HepG2 (cell line): ENCODE measurements at regions not wholly inside any gene's neighbourhood (a gene's known extent, or its start where the extent isn't known, plus 50 kb on each side); places are given as distances from the start of the nearest gene placed in this dataset.

ENCODE experiments used
- ATAC-seq: fragments of 200-7000 bp; cut with Tn5 transposase; 3 replicates; pipeline ENCODE4 v1.9.1; 2020; ENCODE audit warnings: mild to moderate bottlenecking, moderate library complexity
- BruUV-seq: library from RNA; stranded (reverse); fragments of 400-500 nt; replicated peaks from 2 replicates; lab custom pipeline; 2021; lab: Mats Ljungman, UMichigan
- CTCF ChIA-PET: fragments of 300-600 bp; formaldehyde crosslinking; extraction: SDS; loops from one replicate; lab custom pipeline; 2021; ENCODE audit warnings: low total read pairs, inconsistent platforms, low intra/inter-chr PET ratio; lab: Yijun Ruan, JAX
- POLR2A ChIA-PET: fragments of 350-600 bp; sonication (Branson Sonifier 250); formaldehyde crosslinking; loops from one replicate; lab custom pipeline; 2020; ENCODE audit warnings: antibody characterized with exemption, inconsistent platforms; lab: Yijun Ruan, JAX
- DNase-seq: peaks from one replicate; pipeline ENCODE4 v3.0.0-alpha.2; 2015; ENCODE audit warnings: low spot score
- FAIRE-seq: peaks from 3 replicates; lab custom pipeline; 2011; peaks lifted over from hg19 to GRCh38; lab: Jason Lieb, UNC
- H2AFZ ChIP-seq: one replicate; pipeline ENCODE4 v1.6.1; 2011; ENCODE audit warnings: low read length, inconsistent platforms
- H3K27ac ChIP-seq: fragments of 300-600 bp; 3 replicates; pipeline ENCODE4 v1.8.0; 2011; ENCODE audit warnings: mixed run types, mild to moderate bottlenecking, mixed read lengths, low read length, inconsistent platforms; ENCODE audit not compliant: insufficient read depth; ENCODE audit errors: extremely low read length
- H3K27me3 ChIP-seq, 2 experiments: fragments of 200-600 bp in 1 of 2; 2 replicates in 1 of 2; 3 replicates in 1 of 2; pipeline versions ENCODE4 v1.6.0 to v1.8.0; 2011; ENCODE audit warnings: low read length in 2 of 2, mild to moderate bottlenecking in 2 of 2, moderate library complexity in 2 of 2, inconsistent platforms in 1 of 2; ENCODE audit not compliant: insufficient read depth in 2 of 2, control insufficient read depth in 1 of 2
- H3K36me3 ChIP-seq, 2 experiments: fragments of 200-600 bp in 1 of 2; replicated peaks in 1 of 2; 2 replicates in 1 of 2; 3 replicates in 1 of 2; pipeline versions ENCODE4 v1.5.1 to v1.8.0; 2011; ENCODE audit warnings: low read length in 2 of 2, inconsistent platforms in 1 of 2; ENCODE audit not compliant: insufficient read depth in 2 of 2, control insufficient read depth in 1 of 2
- H3K4me1 ChIP-seq: 2 replicates; pipeline ENCODE4 v1.5.1; 2012; ENCODE audit warnings: low read length, inconsistent platforms; ENCODE audit not compliant: insufficient read depth
- H3K4me2 ChIP-seq: 2 replicates; pipeline ENCODE4 v1.6.0; 2011; ENCODE audit warnings: low read depth, low read length, inconsistent platforms
- H3K4me3 ChIP-seq, 3 experiments: fragments of 200-600 bp in 1 of 3; sonication (generic), shearing (Covaris generic) in 1 of 3; replicated peaks in 1 of 3; 2 replicates each; pipeline ENCODE4 v1.5.1; 2011 to 2016; ENCODE audit warnings: low read length in 3 of 3, inconsistent platforms in 2 of 3, low read depth in 2 of 3, mild to moderate bottlenecking in 2 of 3, control low read depth in 1 of 3, mixed read lengths in 1 of 3; ENCODE audit not compliant: insufficient read depth in 1 of 3
- H3K79me2 ChIP-seq: one replicate; pipeline ENCODE4 v1.6.1; 2011; ENCODE audit warnings: low read length, inconsistent platforms; ENCODE audit not compliant: insufficient read depth
- H3K9ac ChIP-seq: 2 replicates; pipeline ENCODE4 v1.6.0; 2011; ENCODE audit warnings: mild to moderate bottlenecking, low read depth, low read length, inconsistent platforms; ENCODE audit not compliant: insufficient read depth
- H3K9me3 ChIP-seq: 2 replicates; pipeline ENCODE4 v1.5.1; 2012; ENCODE audit warnings: mild to moderate bottlenecking, low read length
- H4K20me1 ChIP-seq: 2 replicates; pipeline ENCODE4 v1.6.0; 2011; ENCODE audit warnings: inconsistent platforms, mild to moderate bottlenecking, low read length, moderate library complexity; ENCODE audit not compliant: insufficient read depth
- FOXM1 ChIP-seq: sonication (generic); formaldehyde crosslinking; IDR thresholded peaks from 2 replicates; pipeline ENCODE4 v1.5.0; 2020; ENCODE audit warnings: missing genetic modification reagents
- MNT ChIP-seq: fragments of 450-650 bp; IDR thresholded peaks from 2 replicates; pipeline ENCODE4 v1.6.1; 2016
- PRDM4 ChIP-seq: sonication (generic); formaldehyde crosslinking; IDR thresholded peaks from 2 replicates; pipeline ENCODE4 v1.9.0; 2021; ENCODE audit warnings: missing genetic modification reagents, borderline replicate concordance
- STAT6 ChIP-seq: sonication (generic); formaldehyde crosslinking; IDR thresholded peaks from 2 replicates; pipeline ENCODE4 v1.4.0; 2020; ENCODE audit warnings: missing genetic modification reagents, mild to moderate bottlenecking, borderline replicate concordance
- WGBS: methylation state at CpG from one replicate; pipeline ENCODE4 v1.1.6; 2017; ENCODE audit warnings: low lambda C conversion rate; 5-methylcytosine and 5-hydroxymethylcytosine counted together
- in situ Hi-C: cut with HindIII; loops from 2 replicates; pipeline ENCODE4 v1.10.0; 2017; ENCODE audit warnings: low pct_unique_long_range_greater_than_20kb; ENCODE audit not compliant: extremely low pct_ligation_motif_present
- intact Hi-C: fragments of 100-400 bp; cut with micrococcal nuclease; formaldehyde crosslinking; loops from one replicate; pipeline ENCODE4 v1.10.0; 2022; ENCODE audit not compliant: unreplicated experiment

GRCh38 chr6:130682066-130682465, 145.1 kb upstream of the SMLR1 start (continued):
- TF ChIP-seq PRDM4 (CRISPR knock-in tag) (no peak), STAT6 (CRISPR knock-in tag) (no peak)

- Histone ChIP-seq H3K9me3 (no peaks in the 10 kb centered on the region), H3K36me3 (no peaks in the 10 kb centered on the region), H3K9ac (no peak overlapping the region), H3K27me3 (no peaks in the 10 kb centered on the region), H3K4me1 (no peaks in the 10 kb centered on the region), H3K27ac (no peak overlapping the region), H2AFZ (no peak overlapping the region), H3K79me2 (no peaks in the 10 kb centered on the region), H3K4me2 (no peak overlapping the region), H3K4me3 (no peak overlapping the region), H4K20me1 (no peaks in the 10 kb centered on the region)
- intact Hi-C loops = no loop called here
- ChIA-PET CTCF (no interaction called here), POLR2A (no interaction called here)
- DNase-seq (no peak), FAIRE-seq (no peak), ATAC-seq (no peak)
- BruUV-seq = no TSS peak
- TF ChIP-seq MNT (peak; percentile 99), FOXM1 (CRISPR knock-in tag) (no peak)
- in situ Hi-C loops = no loop called here
- WGBS = 42% methylated on average over 6 of the region's 7 CpGs
Observed at GRCh38 chr6:130683761-130684517, 143.3 kb upstream of the SMLR1 start.
